ENCODE measurements at regions not wholly inside any gene's neighbourhood (a gene's known extent, or its start where the extent isn't known, plus 50 kb on each side); places are given as distances from the start of the nearest gene placed in this dataset.
A peak's percentile ranks its signal among the peaks of the same experiment; 100 is the strongest.

- H3K9me3 ChIP-seq (replicated peaks; ENCODE audit: control insufficient read depth, insufficient read depth, low read depth, low read length), result no peaks in the 10 kb centered on the region
- FAIRE-seq, result no peak
- CTCF ChIA-PET (ENCODE audit: low intra/inter-chr PET ratio), result no interaction called here
- H3K27ac ChIP-seq (ENCODE audit: extremely low read depth, low read depth, low read length), result no peak overlapping the region
- H3K36me3 ChIP-seq (ENCODE audit: control insufficient read depth, insufficient read depth, low read length), result no peaks in the 10 kb centered on the region
- in situ Hi-C loops (cut with MboI), result no loop called here
- POLR2A ChIA-PET, result no interaction called here
- no peaks in the 10 kb centered on the region for H3K27me3 ChIP-seq (ENCODE audit: control insufficient read depth in 2 of 2, insufficient read depth in 2 of 2, low read length in 2 of 2)
- H3K9ac ChIP-seq (ENCODE audit: insufficient read depth in 1 of 2, low read depth in 2 of 2, low read length in 2 of 2), result no peak overlapping the region
- intact Hi-C loops (cut with micrococcal nuclease), result no loop called here
- no peak overlapping the region for H3K4me3 ChIP-seq
- no peak overlapping the region for H2AFZ ChIP-seq (ENCODE audit: low read depth, low read length)
- H4K20me1 ChIP-seq (replicated peaks; ENCODE audit: control insufficient read depth, insufficient read depth, low read length), result no peaks in the 10 kb centered on the region
- H3K4me2 ChIP-seq (ENCODE audit: insufficient read depth, low read length), result no peak overlapping the region
- H3K4me1 ChIP-seq (replicated peaks in 1 of 2; ENCODE audit: control insufficient read depth in 2 of 2, insufficient read depth in 2 of 2, low read length in 2 of 2), result no peaks in the 10 kb centered on the region
- TF ChIP-seq IFI16 (CRISPR knock-in tag; IDR thresholded peaks at IDR 0.05) (no peak), C11orf30 (IDR thresholded peaks at IDR 0.05; ENCODE audit: low read depth) (0 out of 2 replicates have a peak, but pooled peaks have one; percentile 11), MAZ (CRISPR knock-in tag; conservative IDR thresholded peaks at IDR 0.05 in 1 of 2, IDR thresholded peaks at IDR 0.05 in 1 of 2) (no peak), BRF1 (IDR thresholded peaks at IDR 0.05; ENCODE audit: borderline replicate concordance, extremely low read depth, insufficient read length) (no peak), PATZ1 (CRISPR knock-in tag; IDR thresholded peaks at IDR 0.05; ENCODE audit: borderline replicate concordance) (no peak), ZBTB26 (CRISPR knock-in tag; IDR thresholded peaks at IDR 0.05) (no peak), ZNF316 (IDR thresholded peaks at IDR 0.05) (peak; percentile 66), PML (IDR thresholded peaks at IDR 0.05; ENCODE audit: low read length) (no peak), ZSCAN29 (IDR thresholded peaks at IDR 0.05) (no peak), STAT5A (IDR thresholded peaks at IDR 0.05; ENCODE audit: borderline replicate concordance, low read length) (no peak), NCOA2 (IDR thresholded peaks at IDR 0.05; ENCODE audit: partially characterized antibody in 2 of 2) (no peak), ZC3H4 (CRISPR knock-in tag; IDR thresholded peaks at IDR 0.05; ENCODE audit: borderline replicate concordance) (no peak), TAL1 (IDR thresholded peaks at IDR 0.05) (no peak), PYGO2 (tag; IDR thresholded peaks at IDR 0.05) (no peak), EP400 (IDR thresholded peaks at IDR 0.05) (no peak)
- no TSS peak for BruUV-seq (replicated peaks)
- H3K79me2 ChIP-seq (ENCODE audit: control insufficient read depth, insufficient read depth, low read length), result no peaks in the 10 kb centered on the region
- ATAC-seq, result no peak
- no peak for DNase-seq (ENCODE audit: extremely low read depth in 1 of 4, low spot score in 3 of 4)
- H3K9me1 ChIP-seq (ENCODE audit: control insufficient read depth, insufficient read depth, low read length), result no peaks in the 10 kb centered on the region
Observed at GRCh38 chr21:19704832-19705231, 1293.4 kb upstream of the NCAM2 start.

Measured in K562 (cell line).